MCF 10A (cell line): ENCODE measurements at regions not wholly inside any gene's neighbourhood (a gene's known extent, or its start where the extent isn't known, plus 50 kb on each side); places are given as distances from the start of the nearest gene placed in this dataset.

Source experiments
- BruUV-seq: library from RNA; stranded (reverse); fragments of 400-500 nt; replicated peaks from 2 replicates; lab custom pipeline; 2021; lab: Mats Ljungman, UMichigan
- CTCF ChIA-PET: fragments of 300-600 bp; sonication (Branson Sonifier 250); formaldehyde crosslinking; extraction: SDS; loops from one replicate; lab custom pipeline; 2021; ENCODE audit warnings: antibody characterized with exemption, inconsistent platforms; lab: Yijun Ruan, JAX
- POLR2A ChIA-PET: fragments of 300-600, 350-650 bp; sonication (Branson Sonifier 250); formaldehyde crosslinking; extraction: SDS; loops from one replicate; lab custom pipeline; 2020; ENCODE audit warnings: antibody characterized with exemption, inconsistent platforms; lab: Yijun Ruan, JAX
- DNase-seq: peaks from one replicate; pipeline ENCODE4 v3.0.0-alpha.2; 2018; ENCODE audit not compliant: unreplicated experiment
- H3K27ac Mint-ChIP-seq: one replicate; pipeline ENCODE4 v1.8.0; 2022; ENCODE audit warnings: mild to moderate bottlenecking, low read depth, mixed read lengths; ENCODE audit not compliant: unreplicated experiment
- H3K27me3 Mint-ChIP-seq: one replicate; pipeline ENCODE4 v1.8.0; 2022; ENCODE audit warnings: mixed read lengths; ENCODE audit not compliant: insufficient read depth, unreplicated experiment
- H3K36me3 Mint-ChIP-seq: one replicate; pipeline ENCODE4 v1.8.0; 2022; ENCODE audit warnings: mild to moderate bottlenecking, moderate library complexity, mixed read lengths; ENCODE audit not compliant: insufficient read depth, unreplicated experiment
- H3K4me1 Mint-ChIP-seq: one replicate; pipeline ENCODE4 v1.8.0; 2022; ENCODE audit warnings: mixed read lengths; ENCODE audit not compliant: insufficient read depth, unreplicated experiment
- H3K4me3 Mint-ChIP-seq: one replicate; pipeline ENCODE4 v1.8.0; 2022; ENCODE audit warnings: mild to moderate bottlenecking, moderate library complexity, mixed read lengths; ENCODE audit not compliant: unreplicated experiment
- H3K9me3 Mint-ChIP-seq: one replicate; pipeline ENCODE4 v1.8.0; 2022; ENCODE audit warnings: mixed read lengths; ENCODE audit not compliant: unreplicated experiment
- CTCF ChIP-seq: fragments of 200-600 bp; IDR thresholded peaks from one replicate; pipeline ENCODE4 v1.8.0; 2022; ENCODE audit warnings: antibody characterized with exemption, mild to moderate bottlenecking; ENCODE audit not compliant: unreplicated experiment
- intact Hi-C: fragments of 100-400 bp; cut with micrococcal nuclease; formaldehyde crosslinking; loops from 2 replicates; pipeline ENCODE4 v1.14.1; 2022

DNA sequence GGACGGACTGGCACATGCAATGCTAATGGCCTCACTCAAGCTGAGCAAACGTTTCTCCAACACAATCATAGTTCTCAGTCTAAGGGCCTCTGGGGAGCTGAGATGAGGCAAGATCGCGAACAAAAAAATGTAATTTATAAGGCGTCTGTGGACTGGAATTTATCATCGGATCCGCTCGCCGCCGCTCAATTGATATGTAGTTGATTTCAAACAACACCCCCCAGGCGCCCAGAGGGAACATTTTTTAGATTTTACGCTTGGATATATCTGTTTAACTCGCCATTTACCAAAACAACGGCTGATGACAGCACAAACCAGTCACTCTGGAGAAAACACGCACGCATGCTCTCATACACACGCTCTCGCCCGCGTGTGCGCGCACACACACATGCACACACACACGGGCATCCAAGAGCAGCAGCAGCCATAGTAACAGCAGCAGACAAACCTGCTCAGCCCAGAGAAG, 335.8 kb downstream of the SMAD2 start:
- Mint-ChIP-seq H3K4me3 (no peak overlapping the region), H3K9me3 (peaks cover 7% of the 10 kb centered on the region)
- no peak for TF ChIP-seq CTCF

GRCh38 chr18:47593744-47594472, 336.6 kb downstream of the SMAD2 start:
- no peak for DNase-seq
- CTCF ChIA-PET: no interaction called here

More for the DNA sequence above, 335.8 kb downstream of the SMAD2 start:
- no peak for DNase-seq
- no peak overlapping the region for H3K27ac Mint-ChIP-seq
- H3K27me3 Mint-ChIP-seq: peaks cover 46% of the 10 kb centered on the region
- H3K36me3 Mint-ChIP-seq: no peaks in the 10 kb centered on the region
- intact Hi-C loops: no loop called here
- ChIA-PET CTCF (no interaction called here), POLR2A (no interaction called here)
- BruUV-seq: no TSS peak
- H3K4me1 Mint-ChIP-seq: no peaks in the 10 kb centered on the region

GRCh38 chr18:47591429-47591828, 339.0 kb downstream of the SMAD2 start:
- H3K27ac Mint-ChIP-seq: no peak overlapping the region
- no peaks in the 10 kb centered on the region for H3K4me1 Mint-ChIP-seq
- CTCF ChIA-PET: no interaction called here
- H3K9me3 Mint-ChIP-seq: peaks cover 7% of the 10 kb centered on the region
- intact Hi-C loops: no loop called here
- H3K27me3 Mint-ChIP-seq: peaks cover 56% of the 10 kb centered on the region
- POLR2A ChIA-PET: no interaction called here
- no peak for DNase-seq
- TF ChIP-seq CTCF: no peak
- no TSS peak for BruUV-seq
- no peak overlapping the region for H3K4me3 Mint-ChIP-seq
- peaks cover 12% of the 10 kb centered on the region for H3K36me3 Mint-ChIP-seq

More at GRCh38 chr18:47593744-47594472, 336.6 kb downstream of the SMAD2 start:
- POLR2A ChIA-PET: no interaction called here
- Mint-ChIP-seq H3K27me3 (peaks cover 47% of the 10 kb centered on the region), H3K4me1 (no peaks in the 10 kb centered on the region), H3K4me3 (no peak overlapping the region), H3K9me3 (peaks cover 7% of the 10 kb centered on the region), H3K27ac (no peak overlapping the region), H3K36me3 (no peaks in the 10 kb centered on the region)
- TF ChIP-seq CTCF: no peak
- intact Hi-C loops: no loop called here
- BruUV-seq: no TSS peak

DNA sequence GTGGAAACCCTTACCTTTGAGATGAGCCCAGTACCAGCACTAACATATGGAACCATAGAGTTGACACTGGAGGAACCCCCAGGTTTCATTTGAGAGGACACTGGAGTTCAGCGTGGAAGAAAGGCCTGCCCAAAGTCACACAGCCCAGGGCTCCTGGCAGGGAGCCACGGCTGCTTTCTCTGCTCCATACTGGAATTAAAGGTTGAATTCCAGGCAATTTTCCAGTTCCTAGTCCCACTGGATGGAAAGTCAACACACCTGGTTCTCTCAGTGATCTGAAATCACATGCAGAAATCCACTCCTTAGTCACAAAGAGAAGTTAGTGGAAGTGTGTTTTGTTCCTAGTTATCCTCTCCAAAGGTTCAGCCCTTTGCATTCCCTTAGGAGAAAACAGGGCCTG, 336.1 kb upstream of the SKOR2 start:
- intact Hi-C loops: no loop called here
- Mint-ChIP-seq H3K9me3 (no peaks in the 10 kb centered on the region), H3K27me3 (peaks cover 39% of the 10 kb centered on the region), H3K27ac (no peak overlapping the region), H3K4me3 (no peak overlapping the region), H3K36me3 (peaks cover 12% of the 10 kb centered on the region), H3K4me1 (no peaks in the 10 kb centered on the region)
- CTCF ChIA-PET: no interaction called here
- POLR2A ChIA-PET: no interaction called here
- no peak for TF ChIP-seq CTCF
- no peak for DNase-seq
- BruUV-seq: no TSS peak
